ENCODE measurements at regions not wholly inside any gene's neighbourhood (a gene's known extent, or its start where the extent isn't known, plus 50 kb on each side); places are given as distances from the start of the nearest gene placed in this dataset.

DNA sequence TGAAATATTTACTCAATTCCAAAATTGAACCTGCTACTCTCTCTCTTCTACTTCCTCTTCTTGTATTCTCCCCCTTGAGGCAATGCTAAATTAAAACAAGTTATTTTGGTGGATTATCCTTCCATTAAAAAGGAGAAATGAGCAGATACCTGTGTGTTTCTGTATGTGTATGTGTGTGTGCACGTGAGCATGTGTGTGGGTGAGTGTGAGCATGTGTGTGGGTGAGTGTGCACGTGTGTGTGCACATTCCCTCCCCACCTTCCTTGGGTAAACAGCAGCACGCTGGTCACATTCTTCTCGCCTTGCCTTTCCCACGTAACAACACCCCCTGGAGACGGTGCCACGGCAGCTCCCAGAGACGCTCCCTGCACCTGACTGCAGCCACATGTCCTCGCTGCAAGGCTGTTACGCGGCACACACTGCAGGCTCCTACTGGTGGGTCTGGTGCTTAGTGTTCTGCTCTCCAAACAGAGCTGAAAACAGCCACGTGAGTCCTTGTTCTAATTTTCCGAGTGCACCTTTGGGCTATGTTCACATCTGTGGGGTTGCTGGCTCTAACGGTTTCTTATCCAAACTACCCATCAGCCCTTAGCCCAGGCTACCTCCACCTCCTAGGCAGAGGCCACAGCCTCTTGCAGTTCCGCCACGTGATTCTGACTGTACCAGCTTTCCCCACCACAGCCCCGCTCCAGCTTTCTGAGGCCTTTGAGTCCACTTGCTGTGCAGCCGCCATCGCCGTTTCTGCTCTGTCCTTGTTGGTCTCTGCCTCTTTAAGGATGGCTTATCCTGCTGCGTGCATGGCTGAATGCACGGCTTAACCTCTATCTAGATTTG lies 123.4 kb downstream of the CTTN start:
- no peak for DNase-seq (ENCODE audit: low spot score)

DNA sequence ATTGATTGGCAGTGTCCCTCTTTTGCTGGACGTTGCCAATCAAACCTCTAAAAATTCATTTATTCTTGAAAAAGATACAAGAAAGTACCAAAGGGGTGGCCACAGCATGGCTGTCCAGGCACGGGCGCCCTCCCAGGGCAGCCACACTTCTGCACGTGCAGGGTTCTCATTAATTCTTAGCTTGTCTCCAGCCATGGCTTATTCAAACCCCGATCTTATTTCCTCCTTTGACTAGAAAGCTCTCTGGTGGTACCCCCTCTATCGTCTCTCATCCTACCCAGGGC lies 123.9 kb downstream of the CTTN start:
- no peak for DNase-seq (ENCODE audit: low spot score)

DNA sequence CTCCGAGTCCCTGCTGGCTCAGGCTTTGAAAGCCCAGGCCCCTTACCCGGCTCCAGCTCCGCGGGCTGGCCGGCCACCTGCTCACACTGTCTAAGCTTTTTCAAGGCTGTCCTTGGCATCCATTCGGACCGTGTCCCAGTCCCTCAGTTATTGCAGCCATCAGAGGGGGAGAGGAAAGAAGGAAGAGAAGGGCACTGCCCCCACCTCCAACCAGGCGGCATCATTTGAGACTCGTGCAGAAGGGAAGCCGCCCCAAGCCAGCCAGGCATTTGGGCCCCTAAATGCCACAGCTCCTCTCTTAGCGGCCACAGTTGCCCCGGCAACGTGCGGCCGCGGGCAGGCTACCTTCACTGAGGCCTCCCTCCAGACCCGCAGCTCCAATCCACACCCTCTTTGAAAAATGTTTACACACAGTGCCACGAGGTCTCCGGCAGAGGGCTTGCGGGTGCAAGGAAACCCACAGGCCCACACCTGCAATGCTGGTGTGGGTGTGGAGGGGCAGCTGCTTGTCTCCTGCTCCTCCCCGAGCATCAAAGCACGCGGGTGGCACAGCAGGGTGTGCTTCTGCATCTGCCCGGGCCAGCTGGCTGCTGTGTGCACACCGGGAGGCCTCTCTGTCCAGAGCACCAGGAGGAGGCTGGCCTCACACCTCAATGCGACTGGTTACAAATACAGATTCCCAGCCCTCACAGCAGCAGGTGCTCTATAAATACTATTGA lies 124.4 kb downstream of the CTTN start:
- no peak for DNase-seq (ENCODE audit: low spot score)

DNA sequence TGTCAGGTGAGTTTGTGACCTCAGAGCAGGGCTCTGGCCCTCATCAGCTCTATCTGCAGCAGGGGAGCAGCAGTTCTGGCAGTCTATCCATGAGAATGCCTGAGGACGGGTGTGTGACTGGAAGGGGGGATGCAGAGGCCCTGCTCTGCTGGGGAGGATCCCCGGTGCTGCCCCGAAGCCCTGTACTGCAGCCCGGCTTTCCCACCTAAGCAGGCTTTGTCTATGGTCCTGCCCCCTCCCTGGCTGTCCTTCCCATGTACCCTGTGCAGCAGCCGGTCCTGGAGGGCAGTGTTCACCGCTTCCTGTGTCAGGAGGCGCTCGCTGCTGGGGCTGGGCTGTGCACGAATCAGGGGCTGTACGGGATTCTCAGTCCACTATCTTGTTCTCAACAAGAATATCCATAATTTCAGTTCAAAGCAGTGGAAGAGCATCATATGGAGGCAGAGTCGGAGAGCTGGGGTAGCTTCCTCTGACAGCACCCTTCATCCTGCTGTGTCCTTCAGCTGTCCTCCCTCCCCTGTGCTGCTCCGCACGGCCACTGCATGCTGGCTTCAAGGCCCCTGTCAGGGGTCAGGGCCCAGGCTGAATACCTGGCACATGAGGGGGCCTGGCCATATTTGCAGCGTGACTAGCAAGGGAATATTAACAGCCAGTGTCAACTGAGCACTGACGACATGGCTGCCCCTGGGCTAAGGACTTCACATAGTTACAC lies 125.2 kb downstream of the CTTN start:
- no peak for DNase-seq (ENCODE audit: low spot score)

DNA sequence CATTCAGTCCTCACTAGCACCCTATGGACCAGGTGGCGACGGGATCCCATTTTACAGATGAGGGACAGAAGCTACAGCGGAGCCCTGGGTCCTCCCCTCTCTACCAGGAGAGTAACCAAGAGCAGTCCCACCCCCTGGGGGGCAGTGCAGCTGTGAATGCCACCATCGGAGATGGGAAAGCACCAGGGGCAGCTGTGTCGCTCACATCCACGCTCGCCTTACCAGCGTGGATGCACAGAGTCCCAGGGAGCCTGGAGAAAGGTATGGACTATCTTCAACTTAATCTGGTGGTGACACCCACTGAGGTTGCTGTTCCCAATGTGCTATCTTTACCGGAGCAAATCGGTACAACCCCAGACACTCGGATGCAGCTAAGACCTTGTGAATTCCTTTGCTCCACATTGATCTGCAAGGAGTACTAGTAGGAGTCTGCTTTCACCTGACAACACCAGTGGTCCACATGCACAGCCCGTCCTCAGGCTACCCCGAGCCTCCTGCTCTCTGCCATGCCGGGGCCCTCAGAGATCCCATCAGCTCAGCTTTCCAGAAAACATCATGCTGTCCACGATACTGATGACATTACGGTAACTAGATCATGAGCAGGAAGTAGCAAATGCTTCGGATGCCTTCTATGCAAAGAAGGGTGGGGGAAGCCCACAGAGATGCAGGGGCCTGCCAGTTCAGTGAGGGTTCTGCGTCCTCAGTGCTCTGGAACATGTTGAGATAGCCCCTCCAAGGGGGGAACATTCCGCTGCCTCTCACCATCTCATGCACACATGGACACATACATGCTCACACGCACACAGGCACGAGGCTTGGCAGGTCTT lies 126.0 kb downstream of the CTTN start:
- no peak for DNase-seq (ENCODE audit: low spot score)

DNA sequence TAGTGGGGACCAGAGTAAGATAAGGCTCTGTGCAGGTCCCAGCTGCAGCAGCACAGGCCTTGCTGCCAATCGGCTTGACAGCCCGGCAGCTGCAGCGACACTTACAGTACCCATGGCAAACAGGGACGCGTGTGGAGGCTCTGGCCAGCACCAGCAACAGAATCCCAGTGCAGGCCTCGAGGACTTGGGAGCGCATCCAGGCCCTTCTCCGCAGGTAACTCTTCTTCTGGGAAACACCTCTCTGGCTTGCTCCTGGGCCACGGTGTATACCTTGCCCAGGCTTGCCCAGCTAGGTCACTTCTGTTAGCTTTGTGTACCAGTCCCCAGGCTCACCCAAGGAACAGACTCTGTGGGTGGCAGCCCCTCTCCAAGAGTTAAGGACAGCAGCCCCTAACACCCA lies 126.7 kb downstream of the CTTN start:
- no peak for DNase-seq (ENCODE audit: low spot score)

DNA sequence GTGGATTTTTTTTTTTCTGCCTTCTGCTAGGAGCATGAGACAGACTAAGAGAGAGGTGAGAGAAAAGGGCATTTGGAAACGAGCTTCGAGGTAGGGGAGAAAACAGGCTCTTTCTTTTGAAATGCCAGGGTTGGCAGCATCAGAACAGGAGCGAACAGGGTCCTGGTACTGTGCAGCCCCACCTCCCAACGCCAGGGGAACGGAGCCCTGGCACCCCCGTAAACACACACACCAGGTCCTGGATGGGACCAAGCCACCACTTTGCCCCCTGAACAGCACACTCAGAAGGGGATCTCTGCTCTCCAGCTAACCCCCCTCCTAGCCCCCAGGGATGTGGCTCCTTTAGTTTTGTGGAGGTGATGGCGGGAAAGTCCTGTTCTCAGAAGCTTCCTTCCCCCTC lies 127.1 kb downstream of the CTTN start:
- DNase-seq (ENCODE audit: low spot score) = no peak

DNA sequence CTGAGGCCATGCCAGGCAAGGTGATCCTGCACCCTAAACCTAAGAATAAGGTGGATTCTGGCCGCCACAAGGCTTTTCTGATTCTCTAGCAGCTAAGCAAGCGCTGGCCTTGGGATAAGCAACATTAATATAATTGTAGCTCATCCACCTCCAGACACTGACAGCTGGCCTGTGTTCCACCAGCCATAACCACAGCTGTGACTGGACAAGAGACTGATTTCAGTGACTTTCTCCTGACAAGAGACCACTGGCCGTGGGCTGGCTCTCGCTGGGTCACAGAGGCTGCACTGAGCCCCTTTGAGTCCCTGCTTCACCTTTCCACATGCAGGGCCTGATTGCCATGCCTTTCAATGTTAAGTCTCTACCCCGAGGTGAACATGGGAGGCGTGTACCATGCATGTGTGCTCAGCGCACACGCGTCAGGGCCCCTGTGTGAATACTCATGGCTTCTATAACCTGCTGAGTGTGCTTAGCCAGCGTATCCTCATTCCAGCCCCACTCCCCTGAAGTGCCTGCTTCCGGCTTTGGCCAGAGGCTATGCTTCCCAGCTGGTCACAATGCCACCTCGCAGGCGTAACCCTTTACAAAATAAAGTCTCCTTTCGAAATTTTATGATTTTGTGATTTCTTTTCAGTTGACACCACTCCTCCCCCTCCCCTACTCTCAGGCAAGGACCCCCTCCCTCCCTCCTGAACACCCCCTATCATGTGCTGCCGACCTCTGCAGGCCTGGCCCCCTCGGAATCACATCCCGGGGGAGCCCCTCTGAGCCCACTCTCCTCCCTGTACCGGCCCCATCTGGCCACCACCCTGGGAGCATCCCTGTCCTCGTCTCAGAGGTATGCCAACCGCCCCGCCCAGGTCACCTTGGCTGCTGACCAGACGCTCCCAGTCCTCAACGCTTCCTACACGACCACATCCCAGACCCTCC lies 128.1 kb downstream of the CTTN start:
- DNase-seq (ENCODE audit: low spot score) = no peak

DNA sequence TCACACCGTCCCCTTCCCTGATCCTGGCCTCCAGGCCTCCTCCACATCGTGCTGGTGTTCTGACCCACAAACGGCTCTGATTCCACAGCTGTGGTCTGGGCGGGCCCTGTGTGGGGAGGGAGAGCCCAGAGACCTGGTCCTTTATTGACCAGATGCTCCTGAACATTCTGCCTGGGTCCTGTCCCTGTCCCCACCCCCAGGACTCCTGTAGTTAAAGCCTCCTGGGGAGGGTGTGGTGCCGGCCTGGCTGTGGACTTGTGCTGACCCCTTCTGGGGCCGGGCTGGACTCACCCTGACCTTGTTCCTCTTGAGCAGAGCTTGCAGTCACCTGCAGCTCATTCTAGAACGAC lies 128.7 kb downstream of the CTTN start:
- no peak for DNase-seq (ENCODE audit: low spot score)

DNA sequence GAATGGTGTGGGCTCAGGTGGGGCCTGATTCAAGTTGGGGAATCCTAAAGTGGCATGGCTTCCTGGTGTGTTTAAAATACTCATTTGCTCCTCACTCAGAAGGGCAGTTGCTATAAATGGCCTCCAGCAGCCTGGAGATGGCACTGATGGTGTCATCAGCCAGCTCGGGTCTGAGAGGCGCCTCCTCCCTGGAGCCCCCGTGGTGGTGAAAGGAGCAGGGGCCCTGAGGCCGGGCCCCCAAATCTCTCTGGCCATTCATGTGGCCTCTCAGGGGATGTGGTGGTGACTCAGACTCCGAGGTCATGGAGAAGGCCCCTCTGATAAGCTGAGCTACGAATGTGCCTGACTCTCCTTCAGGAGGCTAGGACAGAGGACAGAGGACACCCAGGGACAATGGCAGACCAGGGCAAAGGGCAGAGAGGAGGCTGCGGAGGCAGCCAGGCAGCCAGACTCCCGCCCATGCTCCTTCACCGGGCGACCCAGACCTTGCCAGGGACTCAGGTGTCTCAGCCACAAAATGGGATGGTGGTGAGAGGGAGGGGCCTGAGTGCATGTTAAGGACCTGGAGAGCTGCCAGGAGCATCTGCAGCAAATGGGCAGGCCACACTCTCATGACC lies 129.2 kb downstream of the CTTN start:
- DNase-seq (ENCODE audit: low spot score) = no peak

DNA sequence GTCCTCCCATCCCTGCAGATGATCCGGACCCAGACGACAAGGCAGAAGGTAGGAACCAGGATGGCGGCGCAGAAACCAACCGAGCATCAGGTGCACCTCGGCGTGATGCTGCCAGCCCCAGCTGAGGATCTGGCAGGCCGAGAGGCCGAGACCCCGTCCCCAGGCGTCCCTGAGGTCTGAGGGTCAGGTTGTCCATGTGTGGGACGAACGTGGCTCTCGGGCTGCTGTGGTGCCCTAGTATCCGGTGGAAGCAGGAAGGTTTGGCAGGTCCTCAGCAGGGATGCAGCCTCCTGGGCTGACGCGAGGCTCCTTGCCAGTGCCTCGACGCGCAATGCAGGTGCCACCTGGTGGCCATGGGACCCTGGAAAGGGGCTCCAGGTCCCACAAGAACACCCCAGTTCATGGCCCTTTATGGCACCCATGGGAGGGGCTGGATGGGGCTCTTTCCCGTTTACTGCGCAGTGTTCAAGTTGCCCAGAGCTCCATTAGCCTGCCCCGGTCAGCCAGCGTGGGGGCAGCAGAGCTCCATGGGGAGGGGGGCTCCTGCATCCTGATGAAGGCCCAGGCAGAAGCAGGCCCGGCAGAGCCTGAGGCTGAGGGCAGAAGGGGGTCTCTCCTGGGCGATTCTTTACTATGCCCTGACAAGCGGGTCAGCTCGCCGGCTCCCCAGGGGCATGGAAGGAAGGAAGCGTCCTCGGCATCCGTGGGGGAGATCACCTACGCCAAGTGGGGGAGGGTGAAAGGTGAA lies 129.9 kb downstream of the CTTN start:
- no peak for DNase-seq (ENCODE audit: low spot score)

DNA sequence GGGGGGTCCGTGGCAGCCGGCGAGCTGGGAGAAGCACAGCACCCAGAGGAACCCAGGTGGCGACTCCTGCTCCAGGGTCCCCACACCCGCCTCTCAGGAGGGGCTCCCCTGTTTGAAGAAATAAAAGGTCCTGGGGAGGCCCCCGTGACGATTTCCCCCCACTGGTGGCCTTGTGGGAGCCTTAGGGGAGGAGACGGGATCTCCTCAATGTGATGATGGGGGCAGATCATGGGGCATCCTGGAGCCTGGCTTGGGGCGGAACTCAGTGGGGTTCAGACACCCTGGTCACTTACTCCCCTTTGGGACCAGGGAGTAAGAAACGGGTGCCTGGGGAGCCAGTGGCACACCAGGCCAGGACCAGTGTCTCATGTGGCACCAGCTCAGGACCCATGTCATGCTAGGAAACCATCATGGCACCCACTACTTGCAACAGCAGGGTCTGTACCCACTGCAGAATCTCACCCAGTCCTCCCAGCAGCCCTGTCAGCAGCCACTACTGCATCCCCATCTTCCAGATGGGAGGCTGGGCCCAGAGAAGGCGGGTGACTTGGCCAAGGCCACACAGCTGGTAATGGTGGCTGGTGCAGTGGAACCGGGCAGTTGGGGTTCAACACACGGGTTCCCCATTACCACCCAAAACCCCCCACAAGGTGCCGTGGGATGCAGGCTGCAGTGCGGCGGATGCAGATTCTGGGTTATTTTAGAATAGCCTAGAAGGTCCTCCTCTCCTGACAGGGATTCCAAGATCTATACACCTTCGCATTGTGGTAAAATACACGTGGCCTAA lies 130.7 kb downstream of the CTTN start:
- DNase-seq (ENCODE audit: low spot score) = no peak

DNA sequence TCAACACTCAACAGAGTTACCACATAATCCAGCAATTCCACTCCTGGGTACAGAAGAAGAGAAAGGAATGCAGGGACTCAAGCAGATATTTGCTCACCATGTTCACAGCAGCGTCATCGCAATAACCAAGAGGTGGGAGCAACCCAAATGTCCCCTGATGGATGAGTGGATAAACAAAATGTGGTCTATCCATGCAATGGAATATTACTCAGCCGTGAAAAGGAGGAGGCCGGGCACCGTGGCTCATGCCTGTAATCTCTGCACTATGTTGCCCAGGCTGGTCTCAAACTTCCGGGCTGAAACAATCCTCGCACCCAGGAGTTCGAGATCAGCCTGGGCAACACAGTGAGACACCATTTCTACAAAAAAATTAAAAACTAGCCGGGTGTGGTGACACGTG lies 131.7 kb downstream of the CTTN start:
- no peak for DNase-seq (ENCODE audit: low spot score)

DNA sequence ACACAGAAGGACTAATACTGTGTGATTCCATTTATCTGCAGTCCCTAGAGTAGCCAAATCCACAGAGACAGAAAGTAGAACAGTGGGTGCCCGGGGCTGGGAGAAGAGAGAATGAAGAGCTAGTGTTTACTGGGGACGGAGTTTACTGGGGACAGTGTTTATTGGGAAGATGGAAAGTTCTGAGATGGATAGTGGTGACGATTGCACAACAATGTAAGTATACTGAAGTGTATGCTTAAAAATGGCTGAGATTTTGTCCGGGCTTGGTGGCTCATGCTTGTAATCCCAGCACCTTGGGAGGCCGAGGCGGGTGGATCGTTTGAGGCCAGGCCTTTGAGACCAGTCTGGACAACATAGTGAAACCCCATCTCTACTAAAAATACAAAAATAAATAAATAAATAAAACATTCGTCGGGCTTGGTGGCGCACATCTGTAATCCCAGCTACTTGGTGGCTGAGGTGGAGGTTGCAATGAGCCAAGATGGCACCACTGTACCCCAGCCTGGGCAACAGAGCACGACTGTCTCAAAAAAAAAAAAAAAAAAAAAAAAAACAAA lies 132.4 kb downstream of the CTTN start:
- DNase-seq (ENCODE audit: low spot score) = no peak

DNA sequence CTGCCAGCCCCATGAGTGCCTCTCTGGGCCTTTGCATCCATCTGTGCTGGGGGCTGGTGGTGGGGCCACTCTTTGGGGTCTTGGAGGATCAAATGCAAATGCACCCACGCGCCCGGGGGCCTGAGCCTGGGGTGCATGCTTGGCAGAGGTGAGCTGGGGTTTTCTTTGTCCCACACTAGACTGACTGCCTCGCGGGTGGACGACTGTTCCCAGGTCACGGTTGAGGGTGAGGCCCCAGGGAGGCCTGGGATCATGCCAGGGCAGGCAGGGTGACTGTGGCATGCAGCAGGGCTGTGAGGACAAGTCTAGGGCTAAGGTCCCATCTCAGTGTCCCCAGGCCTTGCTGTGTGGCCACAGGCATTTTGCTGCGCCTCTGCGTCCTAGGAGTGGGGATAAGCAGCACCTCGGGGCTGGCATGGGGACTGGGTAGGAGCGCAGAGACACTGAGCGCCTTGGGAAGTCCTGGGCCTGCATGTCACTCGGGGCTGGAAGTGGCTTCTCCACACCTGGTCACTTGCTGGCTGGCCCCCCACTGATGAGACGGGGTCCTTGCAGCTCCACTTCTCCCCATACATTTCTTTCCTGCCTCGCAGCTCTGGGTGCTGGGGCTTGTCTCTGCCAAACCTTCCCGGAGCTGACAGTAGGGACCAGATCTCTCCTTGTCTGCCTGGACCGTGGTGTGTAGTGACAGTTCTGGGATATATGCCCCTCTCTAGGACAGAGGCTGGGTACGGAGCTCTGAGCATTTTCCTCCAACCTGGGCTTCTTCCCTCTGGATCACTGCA lies 133.1 kb downstream of the CTTN start:
- no peak for DNase-seq (ENCODE audit: low spot score)

DNA sequence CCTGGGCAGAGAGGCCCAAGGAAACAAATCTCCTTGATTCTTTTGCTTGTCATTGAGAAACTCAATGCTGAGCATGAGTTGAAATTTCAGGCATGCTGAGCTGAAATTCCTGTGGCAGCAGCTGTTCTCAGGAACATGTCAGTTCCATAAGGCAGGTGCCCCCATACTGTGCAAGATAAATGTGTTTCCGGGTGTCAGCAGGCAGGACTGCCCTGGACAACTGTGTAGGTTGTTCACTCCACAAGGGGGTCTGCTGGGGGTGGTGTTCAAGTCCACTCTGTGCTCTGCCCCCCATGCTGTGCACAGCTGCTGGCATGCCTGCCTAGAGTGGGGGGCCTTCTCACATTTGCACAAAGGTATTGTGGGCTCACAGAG lies 133.7 kb downstream of the CTTN start:
- no peak for DNase-seq (ENCODE audit: low spot score)

DNA sequence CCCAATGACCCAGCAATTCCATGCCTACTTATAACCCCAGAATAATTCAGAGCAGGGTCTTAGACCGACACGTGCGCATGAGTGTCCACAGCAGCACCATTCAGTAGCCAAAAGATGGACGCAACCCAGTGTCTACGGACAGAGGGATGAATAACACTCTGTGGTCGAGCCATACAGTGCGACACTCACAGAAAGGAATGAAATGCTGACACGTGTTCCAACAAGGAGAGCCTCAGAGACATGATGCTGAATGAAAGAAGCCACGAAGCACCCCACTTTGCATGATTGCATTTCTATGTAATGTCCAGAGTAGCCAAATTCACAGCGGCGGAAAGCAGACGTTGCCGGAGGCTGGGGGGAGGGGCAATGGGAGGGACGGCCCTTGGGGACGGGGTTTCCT lies 134.4 kb downstream of the CTTN start:
- no peak for DNase-seq (ENCODE audit: low spot score)
